Retinal pigment epithelial cell (primary cell): ENCODE measurements at regions not wholly inside any gene's neighbourhood (a gene's known extent, or its start where the extent isn't known, plus 50 kb on each side); places are given as distances from the start of the nearest gene placed in this dataset.

Source experiments
- DNase-seq: peaks from one replicate; pipeline ENCODE4 v3.0.0-alpha.2; 2010; ENCODE audit warnings: low read depth
- H3K4me3 ChIP-seq: 2 replicates; pipeline ENCODE4 v1.5.1; 2011; ENCODE audit warnings: mild to moderate bottlenecking, low read length, control low read depth, moderate library complexity
- TF ChIP-seq, protein P1 (sequence below): conservative IDR thresholded peaks from 2 replicates; pipeline ENCODE4 v1.5.1; 2011; ENCODE audit warnings: low read depth, low read length, control low read depth, inconsistent platforms

DNA sequence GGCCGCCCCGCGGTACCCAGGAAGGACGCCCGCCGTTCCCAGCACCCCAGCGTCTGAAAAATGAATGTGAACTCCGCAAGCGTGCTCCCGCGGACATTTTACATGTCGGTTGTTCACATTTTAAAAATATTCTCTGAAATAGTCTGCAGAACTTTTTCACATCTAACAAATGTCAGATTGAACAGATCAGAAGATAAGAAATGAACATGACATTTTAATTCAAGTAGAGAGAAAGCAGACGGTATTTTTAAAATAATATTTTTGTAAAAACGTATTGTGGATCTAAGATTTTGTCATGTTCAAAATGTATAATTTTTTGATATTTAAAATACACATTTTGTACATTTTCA lies 101.8 kb upstream of the DIO3 start:
- no peak overlapping the region for H3K4me3 ChIP-seq
- TF ChIP-seq, protein P1, sequence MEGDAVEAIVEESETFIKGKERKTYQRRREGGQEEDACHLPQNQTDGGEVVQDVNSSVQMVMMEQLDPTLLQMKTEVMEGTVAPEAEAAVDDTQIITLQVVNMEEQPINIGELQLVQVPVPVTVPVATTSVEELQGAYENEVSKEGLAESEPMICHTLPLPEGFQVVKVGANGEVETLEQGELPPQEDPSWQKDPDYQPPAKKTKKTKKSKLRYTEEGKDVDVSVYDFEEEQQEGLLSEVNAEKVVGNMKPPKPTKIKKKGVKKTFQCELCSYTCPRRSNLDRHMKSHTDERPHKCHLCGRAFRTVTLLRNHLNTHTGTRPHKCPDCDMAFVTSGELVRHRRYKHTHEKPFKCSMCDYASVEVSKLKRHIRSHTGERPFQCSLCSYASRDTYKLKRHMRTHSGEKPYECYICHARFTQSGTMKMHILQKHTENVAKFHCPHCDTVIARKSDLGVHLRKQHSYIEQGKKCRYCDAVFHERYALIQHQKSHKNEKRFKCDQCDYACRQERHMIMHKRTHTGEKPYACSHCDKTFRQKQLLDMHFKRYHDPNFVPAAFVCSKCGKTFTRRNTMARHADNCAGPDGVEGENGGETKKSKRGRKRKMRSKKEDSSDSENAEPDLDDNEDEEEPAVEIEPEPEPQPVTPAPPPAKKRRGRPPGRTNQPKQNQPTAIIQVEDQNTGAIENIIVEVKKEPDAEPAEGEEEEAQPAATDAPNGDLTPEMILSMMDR: no peak
- no peak for DNase-seq

DNA sequence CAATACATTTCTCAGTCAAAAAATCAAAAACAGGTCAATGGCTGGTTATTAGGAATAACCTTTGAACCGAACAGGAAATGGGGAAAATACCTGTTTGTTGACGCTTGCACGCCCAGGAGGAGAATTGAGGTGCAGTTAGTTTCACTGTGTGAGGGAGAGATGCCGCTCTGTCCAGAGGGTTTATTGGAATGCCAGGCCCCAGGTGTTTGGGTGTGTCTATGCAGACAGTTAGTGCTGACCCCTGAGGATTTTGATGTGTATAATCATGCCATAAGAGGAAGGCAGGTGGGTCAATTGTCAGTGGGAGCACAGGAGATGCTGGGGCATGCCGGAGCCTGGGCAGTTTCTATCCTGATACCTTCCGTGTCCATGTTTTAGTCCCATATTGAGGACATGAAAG lies 100.8 kb upstream of the DIO3 start:
- TF ChIP-seq, protein P1: no peak
- no peak overlapping the region for H3K4me3 ChIP-seq
- no peak for DNase-seq

DNA sequence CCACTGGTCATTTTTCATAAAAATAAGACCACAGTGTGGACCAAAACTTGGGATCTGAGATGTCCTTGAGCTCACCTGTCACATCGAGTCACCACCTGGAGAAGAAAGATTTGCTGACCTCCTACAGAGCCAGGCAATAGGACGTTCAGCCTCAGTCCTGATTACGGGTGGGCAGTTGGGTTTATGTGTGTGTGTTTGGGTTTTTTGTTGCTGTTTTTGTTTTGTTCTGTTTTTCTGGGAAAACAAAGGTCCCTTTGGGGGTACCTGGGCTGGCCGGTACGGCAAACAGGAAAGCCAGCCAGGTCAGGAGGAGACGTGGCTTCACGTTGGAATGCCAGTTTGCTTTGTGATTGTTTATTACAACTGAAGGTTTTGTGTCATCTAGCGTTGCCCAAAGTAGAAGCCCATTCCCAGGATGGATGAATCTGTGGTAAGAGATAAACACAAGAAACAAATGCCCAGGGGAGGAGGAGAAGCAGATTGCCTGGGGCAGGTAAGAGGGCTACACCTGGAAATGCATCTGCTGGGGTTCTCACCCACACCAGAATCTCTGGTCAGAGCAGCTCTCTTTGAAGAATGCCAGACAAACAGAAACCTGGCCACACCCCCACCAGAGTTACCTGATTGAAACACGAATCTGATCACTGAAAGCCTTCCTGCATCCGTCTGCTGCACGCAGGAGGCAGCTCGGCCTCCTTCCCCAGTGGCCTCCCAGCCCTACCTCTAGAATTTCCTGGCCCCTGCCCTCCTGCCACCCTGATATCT lies 100.1 kb upstream of the DIO3 start:
- TF ChIP-seq, protein P1: no peak
- no peak for DNase-seq
- H3K4me3 ChIP-seq: no peak overlapping the region

DNA sequence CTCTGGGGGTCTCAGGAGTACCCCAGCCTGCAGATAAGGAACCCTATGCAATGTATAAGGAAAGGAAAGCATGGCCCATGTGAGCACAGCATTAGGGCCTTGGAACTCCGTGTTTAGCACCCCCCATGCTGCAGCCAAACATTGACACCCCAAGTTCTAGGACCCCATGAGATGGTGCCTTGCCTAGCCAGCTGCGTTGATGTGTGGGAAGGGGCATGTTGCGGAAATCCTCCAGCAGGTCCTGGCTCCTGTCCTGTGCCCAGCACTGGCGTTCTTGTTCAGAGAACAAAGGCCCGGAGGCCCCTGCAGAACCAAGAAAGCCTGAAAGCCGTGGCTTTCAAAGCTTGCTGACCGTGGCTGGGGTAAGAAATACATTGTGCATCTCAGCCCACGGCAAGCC lies 99.4 kb upstream of the DIO3 start:
- no peak overlapping the region for H3K4me3 ChIP-seq
- TF ChIP-seq, protein P1: no peak
- DNase-seq: no peak

DNA sequence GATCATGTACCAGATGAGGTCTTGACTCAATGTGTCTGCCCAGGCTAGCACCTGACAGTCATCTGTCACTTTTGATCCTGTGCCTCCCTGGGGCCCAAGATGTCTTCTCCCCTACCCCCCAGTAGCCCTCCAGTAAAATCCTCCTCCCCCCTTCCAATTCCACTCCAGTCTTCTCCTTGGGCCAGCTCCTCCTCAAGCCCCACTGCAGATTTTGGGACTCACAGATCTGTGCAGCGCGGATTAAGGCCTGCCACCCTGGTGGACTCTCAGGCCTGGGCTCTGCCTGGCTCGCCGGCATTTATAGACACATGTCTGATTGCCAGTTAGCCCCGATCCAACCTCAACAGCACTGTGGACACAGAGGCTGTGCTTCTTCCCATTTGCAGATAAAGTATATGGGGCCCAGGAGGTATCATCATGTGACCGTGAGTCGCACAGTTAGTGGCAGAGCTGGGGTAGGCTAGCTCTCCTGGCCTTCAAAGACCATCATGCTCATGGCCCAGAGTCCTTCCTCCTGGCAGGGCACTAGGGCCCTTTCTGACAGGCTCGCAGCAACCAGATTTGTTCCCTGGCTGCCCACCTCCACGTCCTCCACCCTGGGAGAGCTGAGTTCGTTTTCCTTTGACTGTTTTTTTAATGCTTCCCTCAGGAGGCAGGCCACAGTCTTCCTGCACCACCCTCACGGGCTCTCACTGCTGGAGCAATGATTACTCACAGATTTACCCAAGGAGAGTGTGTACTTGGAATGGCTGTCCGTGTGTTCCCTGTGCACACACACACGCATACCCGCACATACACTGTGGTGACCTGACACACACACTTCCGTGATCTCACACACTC lies 98.3 kb upstream of the DIO3 start:
- DNase-seq: no peak
- TF ChIP-seq, protein P1: no peak
- H3K4me3 ChIP-seq: no peak overlapping the region

DNA sequence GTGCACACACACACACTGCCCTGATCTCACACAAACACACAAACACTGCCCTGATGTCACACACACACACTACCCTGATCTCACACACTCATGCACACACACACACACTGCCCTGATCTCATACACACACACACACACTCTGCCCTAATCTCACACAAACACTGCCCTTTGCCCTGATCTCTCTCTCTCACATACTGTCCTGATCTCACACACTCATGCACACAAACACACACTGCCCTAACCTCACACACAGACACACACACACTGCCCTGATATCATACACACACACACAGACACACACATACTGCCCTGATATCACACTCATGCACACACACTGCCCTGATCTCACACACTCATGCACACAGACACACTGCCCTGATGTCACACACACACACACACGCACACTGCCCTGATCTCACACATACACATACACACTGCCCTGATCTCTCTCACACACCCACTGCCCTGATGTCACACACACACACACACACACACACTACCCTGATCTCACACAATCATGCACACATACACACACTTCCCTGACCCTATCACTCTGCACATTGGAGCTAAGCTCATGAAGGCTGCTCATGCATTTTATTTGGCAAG lies 97.6 kb upstream of the DIO3 start:
- DNase-seq: no peak
- no peak overlapping the region for H3K4me3 ChIP-seq
- TF ChIP-seq, protein P1: no peak
